Epidermal melanocyte (primary cell): ENCODE measurements at regions not wholly inside any gene's neighbourhood (a gene's known extent, or its start where the extent isn't known, plus 50 kb on each side); places are given as distances from the start of the nearest gene placed in this dataset.

ENCODE experiments used
- DNase-seq: peaks from one replicate; pipeline ENCODE4 v3.0.0; 2011; ENCODE audit warnings: low spot score; ENCODE audit not compliant: insufficient read length

DNA sequence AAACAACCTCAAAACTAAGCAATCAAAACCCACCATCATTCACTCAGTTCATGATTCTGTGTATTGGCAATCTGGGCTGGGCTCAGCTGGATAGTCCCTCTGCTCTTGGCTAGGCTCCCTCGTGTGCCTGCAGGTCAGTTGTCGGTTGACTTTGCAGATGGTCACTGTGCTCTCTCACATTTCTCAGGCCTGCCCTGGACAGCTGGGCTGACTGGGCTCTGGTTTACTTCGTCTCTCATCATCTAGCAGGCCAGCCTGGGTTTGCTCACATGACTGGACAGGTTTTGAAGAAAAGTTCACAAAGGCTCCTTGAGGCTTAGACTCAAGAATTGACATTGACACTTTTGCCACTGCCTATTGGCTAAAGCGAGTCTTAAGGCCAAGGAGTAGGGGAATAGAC lies 105.0 kb upstream of the CTNNB1 start:
- DNase-seq = no peak

DNA sequence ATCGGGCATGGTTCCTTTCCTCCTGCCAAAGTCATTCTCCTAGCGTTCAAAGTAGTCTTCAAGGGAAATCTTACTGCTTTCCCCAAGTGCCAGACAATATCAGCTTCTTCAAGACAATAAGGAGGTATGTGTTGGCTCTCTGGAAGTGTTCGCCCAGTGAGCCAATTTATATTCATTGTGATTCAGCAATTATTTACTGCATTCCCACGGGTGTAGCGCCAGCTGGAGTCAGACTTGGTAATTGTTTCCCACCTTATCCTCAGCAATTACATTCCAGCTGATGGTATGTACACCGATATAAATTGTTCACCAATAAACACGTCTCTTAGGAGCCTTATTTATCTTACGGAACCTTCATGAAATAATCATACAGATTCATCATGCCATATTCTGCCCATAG lies 103.6 kb upstream of the CTNNB1 start:
- no peak for DNase-seq

DNA sequence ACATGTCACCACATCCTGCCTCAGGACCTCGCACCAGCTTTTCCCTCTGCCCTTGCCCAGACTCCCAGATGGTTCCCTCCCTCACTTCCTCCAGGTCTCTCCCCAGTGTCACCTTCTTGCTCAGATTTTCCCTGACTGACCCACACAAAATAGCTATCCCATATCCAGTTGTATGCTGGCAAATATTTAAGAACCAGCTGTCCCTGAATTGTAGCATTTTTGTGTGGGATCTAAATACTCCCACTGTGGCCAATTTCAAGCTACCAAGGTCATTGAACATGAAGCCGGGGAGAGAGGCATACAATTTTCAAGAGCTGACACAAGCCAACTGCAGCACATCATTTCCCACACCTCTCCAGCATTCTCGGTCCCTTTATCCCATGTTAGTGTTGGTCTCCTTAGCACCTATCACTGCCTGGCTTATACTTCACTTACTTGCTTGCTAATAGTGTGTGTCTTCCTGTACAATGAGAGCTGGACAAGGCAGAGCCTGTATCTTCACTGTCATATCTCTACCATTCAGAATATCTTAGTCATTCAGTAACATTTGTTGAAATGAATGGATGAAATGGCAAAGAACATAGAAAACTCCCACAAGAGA lies 101.3 kb upstream of the CTNNB1 start:
- DNase-seq = no peak

DNA sequence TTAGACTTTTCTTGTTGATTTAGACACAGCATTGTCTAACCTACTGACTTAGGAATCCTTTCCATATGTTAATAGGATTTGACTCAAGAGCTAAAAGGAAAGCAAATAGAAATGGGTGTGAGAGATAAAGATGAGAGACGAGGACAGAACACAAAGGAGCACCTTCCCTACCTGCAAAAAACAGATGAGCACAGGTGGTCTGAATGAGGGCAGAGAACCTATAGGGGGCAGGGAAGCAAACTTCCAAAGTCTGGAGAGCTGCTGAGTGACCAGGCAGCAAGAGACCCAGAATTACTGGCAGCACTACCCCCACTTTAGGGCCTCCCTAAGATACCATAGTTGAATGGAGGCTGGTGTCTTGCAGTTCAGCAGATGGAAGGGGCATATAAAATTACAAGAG lies 98.1 kb upstream of the CTNNB1 start:
- no peak for DNase-seq

DNA sequence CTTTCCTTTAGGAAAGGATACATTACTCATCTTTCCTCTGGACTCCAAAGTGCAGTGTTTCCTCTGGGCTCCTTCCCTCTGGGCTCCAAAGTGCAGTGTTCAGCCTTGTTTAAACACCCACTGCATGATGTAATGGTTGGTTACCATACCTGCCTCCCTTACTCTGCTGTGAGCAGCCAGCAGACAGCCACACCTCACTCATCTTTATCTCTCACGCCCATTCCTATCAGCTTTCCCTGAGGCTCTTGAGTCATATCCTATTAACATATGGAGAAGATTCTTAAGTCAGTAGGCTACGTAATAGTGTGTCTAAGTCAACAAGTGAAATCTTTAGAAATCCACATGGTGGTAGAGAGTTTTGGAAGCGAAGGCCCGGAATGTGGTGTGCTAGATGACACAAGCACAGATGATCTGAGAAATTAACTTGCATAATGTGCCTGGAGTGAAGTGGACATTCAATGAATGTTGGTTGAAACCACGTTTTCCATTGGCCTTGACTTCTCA lies 97.2 kb upstream of the CTNNB1 start:
- DNase-seq = no peak

DNA sequence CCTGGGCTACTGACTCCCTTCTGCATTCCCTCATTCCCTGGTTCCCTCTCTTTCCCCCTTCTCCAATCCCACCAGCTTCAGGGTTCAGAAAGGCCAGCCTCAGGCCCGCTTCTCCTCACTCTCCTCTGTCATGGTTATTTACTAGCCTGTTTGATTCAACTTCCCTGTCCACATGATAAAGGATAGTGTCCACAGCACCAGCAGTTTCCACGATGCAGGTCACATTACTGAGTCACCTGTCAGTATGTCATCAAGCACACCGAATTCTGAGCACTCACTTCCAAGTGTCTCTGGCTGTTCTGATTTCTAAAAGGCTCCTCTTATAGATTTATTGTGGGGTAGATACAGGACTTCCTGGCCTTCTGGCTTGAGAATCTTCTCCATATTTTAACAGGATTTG lies 96.6 kb upstream of the CTNNB1 start:
- DNase-seq = no peak

DNA sequence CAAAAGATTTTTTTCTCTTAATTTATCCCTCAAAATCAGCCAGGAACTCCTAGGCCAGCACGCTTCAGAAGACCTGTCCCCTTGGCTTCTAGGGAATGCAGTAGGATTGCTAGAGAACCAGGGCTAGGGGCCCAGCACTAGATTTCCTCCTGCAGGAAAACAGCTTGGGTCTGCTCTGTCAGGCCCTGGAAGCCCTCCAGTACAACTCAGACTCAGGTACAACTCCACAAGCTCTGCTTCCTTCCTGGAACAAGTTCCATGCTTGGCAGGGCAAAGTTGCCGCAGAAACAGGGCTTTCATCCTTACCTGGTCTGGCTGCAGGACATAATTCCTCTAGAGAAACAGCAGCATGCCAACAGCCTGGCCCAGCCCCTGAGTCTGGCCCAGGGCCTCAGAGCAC lies 96.1 kb upstream of the CTNNB1 start:
- DNase-seq = no peak

DNA sequence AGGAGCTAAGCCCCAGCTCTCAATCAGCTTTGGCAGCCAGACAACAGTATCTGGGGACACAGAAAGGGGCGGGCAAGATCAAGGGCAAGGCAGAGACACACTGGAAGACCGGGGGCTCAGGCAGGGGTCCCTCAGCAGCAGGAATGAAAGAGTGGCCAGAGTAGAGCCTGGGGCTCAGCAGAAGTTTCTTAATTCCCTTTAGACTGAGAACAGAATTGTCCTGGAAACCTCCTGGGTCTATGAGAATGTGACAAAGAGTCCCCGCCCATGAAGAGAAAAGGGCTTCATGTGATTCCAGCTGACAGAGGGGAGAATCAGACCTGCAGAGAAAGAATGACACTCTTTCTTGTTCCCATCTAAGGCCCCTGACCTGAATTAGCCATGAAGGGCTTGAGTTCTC lies 95.2 kb upstream of the CTNNB1 start:
- DNase-seq = no peak

DNA sequence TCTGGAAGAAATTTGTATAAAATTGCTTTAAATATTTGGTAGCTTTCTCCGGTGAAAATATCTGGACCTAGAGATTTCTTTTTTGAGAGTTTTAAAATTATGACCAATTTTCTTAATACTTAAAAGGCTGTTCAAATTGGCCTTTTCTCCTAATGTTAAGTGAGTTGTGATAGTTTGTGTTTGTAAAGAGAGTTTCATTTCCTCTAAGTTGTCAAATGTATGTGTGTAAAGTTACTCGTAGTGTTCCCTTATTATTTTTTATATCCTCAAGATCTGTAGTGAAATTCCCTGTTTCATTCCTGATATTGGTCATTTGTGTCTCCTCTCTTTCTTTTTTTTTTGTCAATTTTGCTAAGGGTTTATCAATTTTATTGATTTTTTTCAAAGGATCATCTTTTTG lies 92.6 kb upstream of the CTNNB1 start:
- no peak for DNase-seq

DNA sequence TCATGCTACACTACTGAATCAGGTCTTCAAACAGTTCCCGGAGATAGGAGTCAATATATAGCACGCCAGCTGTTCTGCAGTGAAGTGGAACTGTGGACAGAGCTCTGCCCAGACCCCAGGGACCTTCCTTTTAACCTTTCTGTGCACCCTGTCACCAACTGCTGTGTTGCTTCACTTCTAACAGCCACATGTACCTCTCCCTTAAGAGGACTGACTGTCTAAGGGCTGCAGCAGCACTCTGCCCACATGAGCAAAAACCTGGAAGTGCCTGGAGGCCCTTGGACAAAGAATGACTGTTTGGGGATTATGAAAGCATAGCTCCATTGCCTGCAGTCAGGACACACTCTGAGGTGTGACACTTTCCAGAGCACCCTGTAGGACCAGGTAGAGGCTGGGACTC lies 88.3 kb upstream of the CTNNB1 start:
- DNase-seq = no peak

DNA sequence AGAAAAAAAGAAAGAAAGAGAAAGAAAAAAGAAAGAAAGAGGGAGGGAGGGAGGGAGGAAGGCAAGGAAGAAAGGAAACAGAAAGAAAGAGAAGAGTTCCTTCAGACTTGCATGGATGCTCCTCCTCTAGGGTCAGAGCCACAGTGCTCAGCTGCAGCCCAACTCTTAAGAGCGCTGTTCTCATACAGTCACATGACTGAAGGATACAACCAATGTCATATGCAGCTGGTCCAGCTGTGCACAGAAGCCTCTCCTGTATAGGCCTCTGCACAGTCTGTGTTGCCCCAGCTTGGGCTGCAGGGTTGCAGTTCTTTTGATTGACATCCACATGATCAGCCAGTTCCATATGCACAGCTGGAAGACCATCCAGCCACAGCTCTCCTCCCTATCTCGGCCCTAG lies 86.8 kb upstream of the CTNNB1 start:
- no peak for DNase-seq

DNA sequence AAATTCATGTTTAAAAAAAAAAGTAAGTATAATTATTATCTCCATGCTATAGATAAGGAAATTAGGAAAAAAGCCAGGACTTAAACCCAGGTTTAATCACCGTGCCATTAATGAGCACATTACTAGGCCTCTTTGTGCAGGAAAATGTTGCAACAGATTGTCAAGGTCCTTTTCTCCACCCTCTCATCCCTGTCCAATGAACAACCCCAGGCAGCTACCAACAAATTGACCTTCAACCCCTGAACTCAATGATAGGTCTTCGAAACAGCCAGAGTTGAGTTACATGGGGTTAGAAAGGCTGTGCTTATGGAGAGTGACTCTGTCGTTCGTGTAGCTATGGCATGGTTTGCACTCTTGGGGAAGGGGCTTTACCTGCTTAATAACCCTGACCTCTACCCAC lies 84.2 kb upstream of the CTNNB1 start:
- no peak for DNase-seq

DNA sequence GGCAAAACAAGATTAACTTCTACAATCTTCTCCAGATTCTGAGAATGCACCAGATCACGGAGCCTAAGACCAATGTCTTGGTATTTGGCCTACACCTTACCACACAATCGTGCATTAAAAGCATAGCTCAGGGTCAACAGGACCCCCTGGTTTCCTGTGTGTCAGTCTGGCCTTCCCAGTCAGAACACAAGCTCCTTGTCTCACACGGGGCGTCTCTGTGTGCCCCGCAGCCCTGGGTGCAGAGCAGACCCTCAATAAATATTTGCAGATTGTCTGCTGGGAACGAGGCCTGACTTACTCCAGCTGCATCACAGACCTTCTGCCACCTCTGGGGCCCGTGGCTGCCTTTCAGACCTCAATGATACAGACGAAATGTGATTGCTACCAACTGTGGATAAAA lies 82.5 kb upstream of the CTNNB1 start:
- DNase-seq = no peak

DNA sequence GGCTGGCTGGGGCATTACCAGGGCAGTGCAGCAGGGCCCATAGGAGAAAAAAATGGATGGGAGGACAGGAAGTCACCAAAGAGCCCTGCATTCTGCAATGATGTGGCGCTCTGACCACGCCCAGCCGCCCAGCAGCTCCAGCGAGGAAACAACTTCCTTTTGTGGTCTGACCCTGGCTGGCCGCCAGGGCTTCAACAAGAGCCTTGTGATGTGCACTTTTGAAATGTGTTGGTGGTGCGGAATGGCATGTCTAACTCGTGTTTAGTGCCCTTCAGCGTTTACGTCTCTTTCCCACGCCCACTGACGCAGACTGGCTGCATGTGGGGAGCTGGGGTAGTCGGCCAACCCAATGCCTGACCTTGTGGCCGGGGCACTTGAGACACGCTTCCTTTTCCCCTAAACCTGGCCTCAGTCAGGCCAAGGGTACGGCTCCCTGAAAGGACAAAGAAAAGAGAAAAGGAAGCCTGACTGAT lies 81.9 kb upstream of the CTNNB1 start:
- peak; percentile 78 for DNase-seq

DNA sequence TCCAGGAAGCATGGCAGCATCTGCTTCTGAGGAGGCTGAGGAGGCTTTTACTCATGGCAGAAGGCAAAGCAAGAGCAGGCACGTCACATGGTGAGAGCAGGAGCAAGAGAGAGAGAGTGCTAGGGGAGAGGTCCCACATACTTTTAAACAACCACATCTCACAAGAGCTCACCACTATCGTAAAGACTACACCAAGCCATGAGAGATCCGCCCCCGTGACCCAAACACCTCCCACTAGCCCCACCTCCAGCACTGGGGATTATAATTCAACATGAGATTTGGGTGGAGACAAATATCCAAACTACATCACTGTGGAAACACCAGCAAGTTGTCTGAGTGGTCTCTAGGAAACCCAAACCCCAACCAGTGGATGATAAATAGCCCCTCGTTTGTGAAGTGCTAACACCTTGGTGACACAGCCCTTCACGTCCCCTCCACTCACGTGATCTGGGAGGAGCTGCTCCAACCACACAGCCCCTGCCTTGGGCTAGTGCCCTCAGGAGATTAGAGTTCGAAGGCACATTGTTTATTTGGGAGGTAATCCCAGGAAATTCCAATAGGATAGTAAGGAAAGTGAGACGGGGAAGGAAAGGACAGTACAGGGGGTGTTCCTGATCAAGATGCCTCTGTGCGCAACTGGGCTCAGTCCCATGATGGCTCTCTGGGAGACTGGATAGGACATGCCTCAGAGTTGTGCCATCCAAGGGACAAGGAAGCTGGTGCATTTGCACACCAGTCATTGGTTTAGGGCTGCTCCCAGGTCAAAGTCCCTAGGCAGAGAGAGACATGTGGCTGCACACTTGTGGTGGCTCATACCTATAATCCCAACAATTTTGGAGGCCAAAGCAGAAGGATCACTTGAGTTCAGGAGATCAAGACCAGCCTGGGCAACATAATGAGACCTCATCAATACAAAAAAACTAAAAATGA lies 80.6 kb upstream of the CTNNB1 start:
- no peak for DNase-seq

DNA sequence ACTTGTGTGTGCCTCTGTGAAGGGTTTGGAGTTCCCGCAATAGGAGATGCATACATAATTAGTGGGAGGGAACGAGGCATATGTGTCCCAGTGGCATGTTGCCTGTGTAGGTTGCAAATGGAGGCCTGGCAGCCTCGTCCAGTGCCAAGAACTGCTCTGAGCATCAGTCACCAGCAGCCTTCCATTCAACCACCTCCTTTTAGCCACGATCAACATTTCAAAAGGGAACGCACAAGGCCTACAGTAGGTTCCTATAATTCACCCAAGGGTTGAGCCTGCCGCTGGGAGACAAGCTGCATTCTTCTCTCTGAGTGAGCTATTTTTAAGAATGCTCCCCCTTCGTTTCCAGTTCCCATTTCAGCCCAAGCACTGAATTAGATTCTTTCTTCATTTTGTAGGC lies 78.8 kb upstream of the CTNNB1 start:
- DNase-seq = peak; percentile 29

DNA sequence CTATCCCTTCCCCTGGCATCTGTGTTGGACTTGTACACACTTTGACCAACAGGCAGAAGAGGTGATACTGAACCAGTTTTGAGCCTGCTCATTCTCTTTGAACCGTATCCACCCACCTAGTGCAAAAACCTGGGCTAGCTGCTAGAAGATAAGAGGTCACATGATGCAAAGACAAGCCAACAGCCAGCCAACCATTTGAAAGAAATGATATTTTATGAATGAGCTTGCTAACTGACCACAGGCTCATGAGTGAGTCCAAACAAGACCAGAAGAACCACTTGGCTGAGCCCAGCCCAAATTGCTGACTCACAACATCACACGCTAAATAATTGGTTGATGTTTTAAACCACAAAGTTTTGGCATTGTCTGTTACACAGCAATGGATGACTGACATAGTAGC lies 74.0 kb upstream of the CTNNB1 start:
- DNase-seq = no peak

DNA sequence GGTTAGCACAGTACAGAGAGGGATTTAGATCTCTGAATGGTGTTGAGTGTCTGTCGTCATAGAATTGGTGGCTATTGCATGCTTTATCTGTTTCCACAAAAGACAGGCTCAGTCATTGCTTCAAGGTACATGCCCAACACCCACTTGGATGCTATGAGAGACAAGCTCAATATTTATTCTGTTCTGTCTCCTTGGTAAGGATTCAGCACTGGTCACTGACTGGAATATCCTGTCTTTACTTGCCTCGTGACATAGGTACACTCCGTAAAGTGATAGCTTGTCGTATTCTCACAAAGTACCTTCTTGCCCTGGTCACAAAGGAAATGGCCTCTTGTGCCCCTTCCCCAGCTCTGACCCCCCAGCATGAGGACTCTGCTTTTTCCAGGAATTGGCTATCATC lies 72.8 kb upstream of the CTNNB1 start:
- DNase-seq = no peak

DNA sequence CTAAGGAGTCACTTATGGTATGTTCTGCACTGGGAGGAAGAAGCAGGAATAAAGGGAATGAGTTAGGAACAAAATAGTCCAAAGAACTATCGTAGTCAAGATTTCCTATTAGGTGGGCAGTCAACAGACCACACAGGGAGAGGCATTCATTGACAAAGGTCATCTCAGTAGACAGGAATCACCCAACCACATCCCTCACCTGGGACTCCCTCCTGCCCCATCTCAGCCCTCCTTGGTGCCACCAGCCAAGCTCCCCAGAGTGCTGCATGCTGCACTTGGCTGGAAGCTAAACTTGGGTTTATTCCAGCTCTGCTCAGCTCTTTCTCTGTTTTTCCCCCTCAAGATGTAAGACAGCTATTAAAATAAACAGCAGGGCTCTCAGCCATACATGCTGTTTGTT lies 72.3 kb upstream of the CTNNB1 start:
- DNase-seq = no peak

DNA sequence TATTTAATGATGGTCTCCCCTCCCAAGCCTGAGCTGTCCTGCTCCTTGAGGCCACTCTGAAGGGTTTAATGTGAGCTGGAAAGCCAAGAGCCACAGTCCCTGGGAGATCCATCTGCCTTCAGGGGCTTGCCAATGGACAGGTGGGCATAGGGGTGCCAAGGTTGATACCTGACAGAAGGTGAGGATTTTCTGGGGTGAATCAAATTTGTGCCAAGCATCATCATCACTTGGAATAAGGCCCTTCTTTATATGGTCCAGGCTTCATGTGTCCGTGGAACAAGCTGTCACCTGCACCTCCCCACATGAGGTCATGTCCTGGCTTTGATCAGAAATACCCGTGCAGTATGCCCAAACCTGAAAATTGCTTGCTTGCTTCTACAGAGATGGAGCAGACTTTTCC lies 71.9 kb upstream of the CTNNB1 start:
- DNase-seq = no peak

DNA sequence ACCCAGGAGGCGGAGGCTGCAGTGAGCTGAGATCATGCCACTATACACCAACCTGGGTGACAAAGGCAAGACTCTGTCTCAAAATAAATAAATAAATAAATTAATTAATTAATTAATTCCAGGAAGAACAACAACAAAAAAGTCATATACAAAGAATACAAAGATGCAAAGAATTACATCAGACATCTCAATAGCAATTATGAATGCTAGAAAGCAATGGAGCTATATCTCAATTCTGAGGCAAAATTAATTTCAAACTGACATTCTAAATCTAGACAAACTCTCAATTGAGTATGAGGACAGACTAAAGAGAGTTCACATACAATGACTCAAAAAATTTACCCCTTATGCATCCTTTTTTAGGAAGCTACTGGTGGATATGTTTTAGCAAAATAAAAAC lies 69.6 kb upstream of the CTNNB1 start:
- no peak for DNase-seq

DNA sequence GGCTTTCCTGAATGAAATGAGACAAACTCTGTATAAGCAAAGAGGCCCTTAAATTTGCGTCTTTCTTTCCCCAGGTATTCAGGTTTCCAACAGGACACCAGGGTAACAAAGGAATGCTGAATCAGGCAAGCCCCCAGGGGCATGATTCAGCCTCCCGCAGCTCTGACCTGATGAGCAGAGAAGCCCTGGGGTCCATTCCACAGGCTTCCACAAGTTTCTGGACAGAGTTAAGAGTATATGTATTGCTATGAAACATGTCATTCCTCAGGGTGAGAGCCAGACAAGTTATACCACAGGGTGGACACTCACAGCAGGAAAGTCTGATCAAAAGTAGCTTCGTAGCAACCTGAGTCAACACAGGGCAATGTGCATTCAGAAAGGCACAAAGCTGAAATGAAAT lies 68.1 kb upstream of the CTNNB1 start:
- DNase-seq = no peak

DNA sequence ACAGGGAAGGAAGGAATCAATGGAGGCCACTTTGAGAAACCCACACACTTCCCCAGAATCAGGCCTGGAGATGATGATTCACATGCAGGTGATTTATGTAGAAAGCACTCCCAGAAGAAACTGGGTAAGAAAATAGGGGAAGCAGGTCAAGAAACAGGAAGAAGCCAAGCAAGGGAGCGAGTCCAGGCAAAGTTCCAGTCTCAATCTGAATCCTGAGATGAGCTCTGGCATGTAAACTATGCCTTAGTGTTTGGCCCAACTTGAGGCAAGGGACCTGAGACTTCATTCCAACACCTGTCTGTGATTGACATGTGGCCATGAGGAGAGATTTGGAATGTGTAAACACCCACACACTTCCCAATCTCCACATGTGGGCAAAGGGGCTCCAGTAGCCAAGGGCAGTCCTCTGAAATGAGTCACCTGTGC lies 61.6 kb upstream of the CTNNB1 start:
- DNase-seq = no peak
